GM18526 (cell line): ENCODE measurements at regions not wholly inside any gene's neighbourhood (a gene's known extent, or its start where the extent isn't known, plus 50 kb on each side); places are given as distances from the start of the nearest gene placed in this dataset.

Experiments used
- POLR2A ChIP-seq: IDR thresholded peaks from 3 replicates; pipeline ENCODE4 v1.6.1; 2011; ENCODE audit not compliant: insufficient read length; ENCODE audit errors: extremely low read depth

GRCh38 chr1:4452701-4453100, 201.7 kb upstream of the AJAP1 start:
- no peak for TF ChIP-seq POLR2A

DNA sequence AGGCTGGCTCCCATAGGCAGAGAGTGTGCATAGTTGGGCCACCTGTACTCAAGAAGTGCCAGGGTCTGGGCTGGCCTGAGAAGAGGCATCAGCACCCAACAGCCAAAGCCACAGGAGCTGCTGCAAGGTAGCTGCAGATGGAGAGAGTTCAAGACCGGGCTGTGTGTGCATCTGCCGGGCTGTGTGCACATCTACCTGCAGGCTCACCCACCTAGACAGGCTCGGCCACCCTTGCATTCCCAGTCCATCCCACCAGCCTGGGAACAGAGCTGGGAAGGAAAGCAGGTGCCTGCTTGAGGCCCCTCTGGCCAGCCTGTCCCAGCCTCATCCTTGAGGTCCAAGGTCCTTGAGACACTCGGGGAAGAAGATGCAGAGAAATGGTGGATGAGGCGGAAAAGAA, 194.4 kb upstream of the AJAP1 start:
- TF ChIP-seq POLR2A = no peak

- no peak for TF ChIP-seq POLR2A
These were observed 193.8 kb upstream of the AJAP1 start for GRCh38 chr1:4460651-4461050.

DNA sequence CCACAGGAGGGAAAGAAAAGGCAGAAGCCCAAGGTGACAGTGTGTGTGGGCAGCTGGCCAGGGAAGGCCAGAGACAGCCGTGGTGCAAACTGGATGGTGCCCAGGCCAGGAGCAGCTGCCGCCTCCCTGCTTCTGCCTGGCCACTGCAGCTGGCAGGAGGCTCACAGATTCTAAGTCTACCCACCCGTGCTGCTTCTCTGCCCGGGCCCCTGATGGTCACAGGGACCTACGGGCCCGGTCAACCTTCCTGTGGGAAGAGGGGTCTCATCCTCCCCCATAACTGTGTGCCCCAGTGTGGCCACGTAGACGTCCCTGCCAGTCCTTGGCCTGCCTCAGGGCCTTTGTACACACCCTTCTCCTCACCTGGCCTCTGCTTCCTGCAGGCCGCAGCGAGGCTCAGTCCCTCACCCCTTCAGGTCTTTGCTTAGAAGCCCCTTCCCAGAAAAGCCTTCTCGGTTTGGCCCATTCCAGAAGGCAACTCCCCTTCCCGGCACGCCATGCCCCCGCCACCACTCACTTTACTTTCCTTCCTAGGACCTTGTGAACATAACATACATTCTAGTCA, 192.6 kb upstream of the AJAP1 start:
- TF ChIP-seq POLR2A = no peak

DNA sequence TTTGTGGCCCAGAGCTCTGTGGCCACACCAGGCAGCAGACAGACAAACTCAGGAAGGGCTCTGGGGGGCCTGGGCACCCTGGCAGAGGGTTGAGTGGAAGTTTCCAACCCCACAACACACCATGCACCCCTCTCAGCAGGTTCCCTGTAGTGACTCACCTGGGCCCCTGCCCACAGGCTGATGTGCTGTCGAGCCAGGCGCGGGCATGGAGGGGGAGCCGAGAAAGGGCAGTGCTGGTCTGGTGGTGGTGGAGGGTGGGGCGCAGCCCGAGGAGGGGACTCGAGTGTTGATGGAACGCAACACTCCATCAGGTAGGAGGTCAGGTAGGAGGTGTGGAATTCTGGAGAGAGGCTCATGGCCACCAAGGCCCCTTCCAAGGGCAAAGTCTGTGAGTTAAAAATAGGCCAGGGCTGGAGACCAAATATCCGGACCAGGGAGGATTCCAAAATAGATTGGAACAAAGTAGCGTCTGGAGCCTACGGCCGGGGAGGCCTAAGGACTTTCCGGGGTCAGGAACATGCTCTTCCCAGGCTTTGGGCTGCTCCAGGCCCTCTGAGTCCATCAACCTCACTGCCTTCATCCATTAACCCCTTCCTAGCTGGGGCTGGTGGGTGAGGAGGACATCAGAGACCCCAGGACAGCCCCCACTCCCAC, 191.5 kb upstream of the AJAP1 start:
- TF ChIP-seq POLR2A = no peak

DNA sequence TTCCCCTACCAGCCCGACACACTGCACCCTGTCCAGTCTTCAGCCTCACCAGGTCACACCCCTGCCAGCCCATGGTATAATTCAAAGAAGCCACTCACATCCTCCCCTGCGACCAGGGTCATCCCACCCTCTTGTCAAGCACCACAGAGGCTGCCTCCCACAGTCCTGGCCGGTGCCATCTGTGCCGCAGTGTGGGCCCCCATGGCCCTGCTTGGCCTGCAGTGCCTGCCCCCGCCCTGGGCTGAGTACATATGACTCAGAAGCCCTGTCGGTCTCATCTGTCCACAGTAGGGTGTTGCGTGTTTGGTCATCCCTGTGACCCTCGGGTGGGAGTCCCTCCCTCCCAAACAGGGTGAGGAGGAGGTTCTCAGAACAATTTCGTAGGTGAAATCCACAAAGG, 190.8 kb upstream of the AJAP1 start:
- no peak for TF ChIP-seq POLR2A

- no peak for TF ChIP-seq POLR2A
These were observed 189.9 kb upstream of the AJAP1 start for GRCh38 chr1:4464478-4464877.

DNA sequence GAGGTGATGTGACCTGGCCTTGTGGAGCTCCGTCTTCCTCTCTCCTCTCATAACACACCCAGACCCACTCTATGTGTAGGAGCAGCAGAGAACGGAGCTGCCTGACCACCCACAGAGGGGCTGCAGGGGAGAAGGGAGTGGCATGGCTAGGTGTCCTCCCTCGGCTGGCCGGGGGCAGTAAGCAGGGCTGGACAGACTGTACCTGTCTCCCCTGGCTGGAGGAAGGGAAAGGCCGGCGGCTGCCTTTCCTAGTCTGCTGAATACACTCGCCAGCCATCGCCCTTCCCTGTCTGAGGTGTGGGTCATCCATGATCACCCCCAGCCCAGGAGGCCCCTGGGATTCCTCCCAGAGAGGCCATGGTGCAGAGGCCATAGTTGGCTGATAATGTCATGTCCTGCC, 187.2 kb upstream of the AJAP1 start:
- no peak for TF ChIP-seq POLR2A

- no peak for TF ChIP-seq POLR2A
These were observed 186.0 kb upstream of the AJAP1 start for GRCh38 chr1:4468386-4468785.

DNA sequence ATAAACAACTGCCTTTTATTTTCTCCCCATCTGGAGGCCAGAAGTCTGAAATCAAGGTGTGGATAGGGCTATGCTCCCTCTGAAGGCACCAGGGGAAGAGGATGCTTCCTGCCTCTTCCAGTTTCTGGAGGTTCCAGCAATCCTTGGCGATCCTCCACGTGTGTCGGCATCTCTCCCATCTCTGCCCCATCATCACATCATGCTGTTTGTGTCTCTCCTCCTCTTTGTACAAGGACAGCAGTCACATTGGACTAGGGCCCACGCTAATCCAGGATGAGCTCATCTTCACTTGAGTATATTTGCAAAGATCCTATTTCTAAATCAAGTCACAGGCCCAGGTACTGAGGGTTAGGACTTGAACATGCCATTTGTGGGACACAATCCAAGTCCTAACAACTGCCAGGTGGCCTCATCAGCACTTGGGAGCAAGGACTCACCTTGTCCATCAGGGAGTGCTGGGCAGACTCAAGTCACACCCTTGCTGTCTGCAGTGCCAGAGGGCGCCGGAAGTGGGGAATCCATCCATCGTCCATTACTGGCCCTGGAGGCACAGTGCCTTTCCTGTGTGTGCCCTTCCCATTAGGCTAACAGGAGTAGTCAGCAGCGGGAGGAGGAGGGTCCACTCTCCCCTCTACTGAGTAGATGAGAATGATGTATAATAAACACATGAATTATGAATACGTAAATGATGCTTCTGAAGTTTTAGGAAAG, 185.4 kb upstream of the AJAP1 start:
- TF ChIP-seq POLR2A = no peak

DNA sequence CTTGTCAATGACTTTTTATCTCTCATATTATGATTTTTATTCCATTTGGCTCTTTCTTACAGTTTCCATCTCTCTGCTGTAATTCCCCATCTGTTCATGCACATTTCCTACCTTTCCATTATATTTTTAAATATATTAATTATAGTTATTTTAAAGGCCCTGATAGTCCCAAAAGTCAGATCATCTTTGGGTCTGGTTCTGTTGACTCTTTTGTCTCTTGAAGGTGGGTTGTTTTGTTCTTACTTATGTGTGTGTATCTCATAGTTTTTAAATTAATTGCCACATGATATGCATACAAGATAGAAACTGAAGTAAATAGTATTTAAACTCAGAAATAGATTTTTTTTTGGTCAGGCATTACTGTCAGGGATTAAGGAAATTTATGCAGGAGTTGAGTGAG, 178.0 kb upstream of the AJAP1 start:
- no peak for TF ChIP-seq POLR2A

DNA sequence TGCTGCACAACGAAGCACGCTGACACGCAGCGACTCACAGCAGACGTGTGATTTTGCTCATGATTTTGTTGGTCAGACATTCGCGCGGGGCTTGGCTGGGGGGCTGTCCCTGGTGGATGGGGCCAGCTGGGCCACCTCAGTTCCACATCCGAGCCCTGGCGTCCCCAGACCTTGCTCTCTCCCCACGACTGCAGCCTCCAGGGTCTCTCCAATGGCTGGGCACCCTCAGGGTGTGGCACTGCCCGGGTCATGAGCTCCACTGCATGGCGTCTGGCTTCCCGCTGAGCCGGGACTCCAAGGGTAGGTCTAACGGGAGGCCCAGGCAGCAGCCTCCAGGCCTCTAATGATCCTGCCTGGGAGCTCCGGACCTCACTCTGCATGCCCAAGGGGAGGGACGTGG, 173.0 kb upstream of the AJAP1 start:
- TF ChIP-seq POLR2A = no peak

DNA sequence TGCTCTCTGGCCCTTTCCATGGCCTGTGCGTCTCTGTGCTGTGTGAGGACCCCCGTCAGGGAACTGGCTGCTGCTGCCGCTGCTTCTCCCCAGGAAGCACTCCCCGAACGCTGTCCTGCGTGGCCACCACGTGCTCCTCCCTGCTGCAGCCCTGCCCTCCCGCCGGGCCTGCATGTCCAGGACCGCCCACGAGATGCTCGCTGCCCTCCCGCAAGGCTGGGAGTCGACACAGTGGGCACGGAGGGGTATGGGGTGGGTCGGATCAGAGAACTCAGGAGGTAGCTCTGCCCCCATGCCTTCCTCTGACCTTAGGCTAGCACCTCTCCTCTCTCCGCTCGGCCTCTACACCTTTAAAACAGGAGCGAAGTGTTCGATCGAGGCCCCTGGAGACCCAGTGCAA, 171.9 kb upstream of the AJAP1 start:
- TF ChIP-seq POLR2A = no peak

DNA sequence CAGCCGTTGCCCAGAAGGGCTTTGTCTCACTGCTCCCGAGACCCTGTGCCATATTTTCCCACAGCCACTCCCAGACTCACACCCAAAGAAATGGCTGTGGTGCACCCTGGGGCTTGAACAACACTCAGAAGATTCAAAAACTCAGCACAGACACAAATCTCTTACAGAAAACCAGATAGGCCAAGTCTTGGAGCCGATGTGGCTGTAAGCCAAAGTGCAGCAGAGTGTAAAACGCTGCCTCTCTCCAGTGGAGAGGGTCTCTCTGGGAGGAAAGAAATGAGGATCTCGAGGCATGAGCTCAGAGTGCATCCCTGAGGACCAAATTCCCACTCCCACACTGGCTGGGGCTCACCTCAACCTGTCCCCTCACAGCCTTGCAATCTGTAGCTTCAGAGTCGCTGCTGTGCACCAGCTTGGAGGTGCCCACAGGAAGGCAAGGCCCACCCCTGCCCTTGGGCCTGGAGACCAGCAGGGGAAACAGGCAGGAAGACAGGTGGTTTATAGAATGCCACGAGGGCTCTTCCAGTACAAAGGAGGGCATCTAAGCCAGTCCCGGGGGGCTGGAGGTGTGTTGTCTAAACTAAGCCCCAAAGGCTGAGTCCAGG, 171.3 kb upstream of the AJAP1 start:
- TF ChIP-seq POLR2A = no peak

DNA sequence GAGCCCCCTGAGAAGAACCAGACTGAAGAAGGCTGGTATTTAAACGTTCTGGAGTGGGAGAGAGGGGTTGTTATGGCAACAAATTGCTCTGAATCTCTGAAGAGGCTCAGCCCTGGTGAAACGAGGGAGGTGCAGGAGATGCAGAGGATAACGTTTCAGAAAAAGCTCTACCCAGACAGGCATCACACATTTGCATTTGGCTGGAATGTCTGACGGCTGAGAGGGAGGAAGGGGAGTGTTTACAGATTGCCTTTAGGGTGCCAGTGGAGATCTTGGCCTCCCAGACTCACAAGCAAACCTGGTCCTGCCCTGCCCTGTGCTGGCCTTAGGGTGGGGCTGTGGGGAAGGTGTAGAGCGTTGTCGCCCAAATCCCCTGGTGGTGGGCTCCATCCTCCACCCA, 169.0 kb upstream of the AJAP1 start:
- TF ChIP-seq POLR2A = no peak

GRCh38 chr1:4485878-4486277, 168.5 kb upstream of the AJAP1 start:
- no peak for TF ChIP-seq POLR2A

DNA sequence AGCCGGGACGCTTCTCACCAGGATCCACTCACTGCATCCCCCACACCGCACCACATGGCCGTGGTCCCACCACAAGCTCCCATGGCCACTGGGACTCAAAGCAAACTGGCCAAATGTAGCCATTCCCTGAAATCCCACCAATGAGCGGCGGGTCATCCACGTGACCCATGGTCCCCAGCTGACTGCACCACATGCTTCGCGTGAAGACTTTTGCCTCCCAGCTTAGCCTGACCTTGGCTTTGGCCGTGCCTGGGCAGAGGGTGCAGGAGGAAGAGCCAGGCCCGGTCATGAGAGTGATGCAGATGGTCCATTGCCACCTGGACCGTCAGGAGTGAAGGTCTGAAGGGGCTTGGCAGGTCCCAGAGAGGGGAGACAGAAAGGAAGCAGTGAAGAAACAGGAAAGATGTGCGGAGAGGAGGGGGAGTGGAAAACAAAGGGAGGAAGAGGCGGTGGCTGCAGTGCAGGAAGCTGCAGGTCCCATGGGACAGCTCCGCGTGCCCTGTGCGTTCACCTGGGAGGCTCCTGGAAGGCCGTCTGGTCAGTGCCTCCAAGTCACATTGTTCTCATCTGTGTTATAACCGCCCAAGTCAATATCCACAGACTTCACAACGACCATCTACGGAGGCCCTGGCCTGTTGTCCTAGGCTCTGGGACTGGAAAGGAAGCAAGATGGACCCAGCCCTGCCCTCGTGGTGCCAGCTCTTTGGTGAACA, 167.8 kb upstream of the AJAP1 start:
- no peak for TF ChIP-seq POLR2A
